ENCODE measurements at regions not wholly inside any gene's neighbourhood (a gene's known extent, or its start where the extent isn't known, plus 50 kb on each side); places are given as distances from the start of the nearest gene placed in this dataset.
"Not testable (repeated sequence)": the region's sequence is repeated elsewhere in the genome, so short reads cannot be mapped to it uniquely, and the experiment has no call there.

DNA sequence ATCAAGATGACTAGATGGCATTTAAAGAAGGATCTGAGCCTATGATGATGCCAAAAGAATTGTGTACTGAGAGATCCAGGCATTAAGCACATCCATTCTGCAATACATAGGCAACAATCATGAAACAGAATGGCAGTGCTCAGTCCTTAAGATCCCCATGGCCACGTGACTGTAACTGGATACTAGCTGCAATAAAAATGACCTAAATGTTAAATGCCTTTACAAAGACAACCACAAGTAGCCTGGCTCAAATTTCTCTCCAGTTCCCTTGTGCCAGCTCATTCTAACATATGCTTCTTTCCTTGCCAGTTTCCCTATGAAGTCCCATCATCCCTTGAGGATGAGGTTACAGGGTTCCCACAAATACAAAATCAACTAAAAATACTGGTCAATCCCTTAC is 148.3 kb upstream of the GHR start:
- Histone ChIP-seq H3K27ac (ENCODE audit: low read depth, low read length) (no peak overlapping the region), H2AFZ (ENCODE audit: low read length, unreplicated experiment) (no peak overlapping the region), H3K4me3 (ENCODE audit: low read depth, low read length) (no peak overlapping the region), H3K79me2 (ENCODE audit: control insufficient read depth, insufficient read depth, low read length, unreplicated experiment) (no peaks in the 10 kb centered on the region), H3K36me3 (ENCODE audit: insufficient read depth, low read length) (no peaks in the 10 kb centered on the region), H3K27me3 (ENCODE audit: insufficient read depth, low read length) (no peaks in the 10 kb centered on the region), H3K4me1 (ENCODE audit: control insufficient read depth, insufficient read depth, low read length, unreplicated experiment) (no peaks in the 10 kb centered on the region)

DNA sequence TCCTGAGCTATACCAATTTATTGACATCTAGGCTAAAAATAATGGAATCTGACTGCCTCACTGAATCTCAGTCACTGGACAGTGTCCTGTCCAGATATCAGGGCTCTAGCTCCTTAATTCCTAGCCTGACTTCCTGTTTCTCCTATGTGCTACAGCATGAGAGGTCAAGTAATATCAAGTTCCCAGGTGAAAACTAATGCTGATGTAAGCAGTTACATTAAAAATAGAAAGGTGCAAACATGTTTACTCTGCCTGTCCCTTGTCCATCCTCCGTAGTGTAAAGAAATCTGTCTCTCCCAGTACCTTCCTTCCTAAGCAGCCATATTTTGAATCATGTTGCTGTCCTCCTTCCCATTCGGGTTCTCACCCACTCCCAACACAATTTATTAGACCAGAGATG is 145.9 kb upstream of the GHR start:
- H3K79me2 ChIP-seq (ENCODE audit: control insufficient read depth, insufficient read depth, low read length, unreplicated experiment) = no peaks in the 10 kb centered on the region
- H3K27ac ChIP-seq (ENCODE audit: low read depth, low read length) = no peak overlapping the region
- no peaks in the 10 kb centered on the region for H3K36me3 ChIP-seq (ENCODE audit: insufficient read depth, low read length)
- no peaks in the 10 kb centered on the region for H3K4me1 ChIP-seq (ENCODE audit: control insufficient read depth, insufficient read depth, low read length, unreplicated experiment)
- no peak overlapping the region for H2AFZ ChIP-seq (ENCODE audit: low read length, unreplicated experiment)
- no peaks in the 10 kb centered on the region for H3K27me3 ChIP-seq (ENCODE audit: insufficient read depth, low read length)
- H3K4me3 ChIP-seq (ENCODE audit: low read depth, low read length) = no peak overlapping the region

DNA sequence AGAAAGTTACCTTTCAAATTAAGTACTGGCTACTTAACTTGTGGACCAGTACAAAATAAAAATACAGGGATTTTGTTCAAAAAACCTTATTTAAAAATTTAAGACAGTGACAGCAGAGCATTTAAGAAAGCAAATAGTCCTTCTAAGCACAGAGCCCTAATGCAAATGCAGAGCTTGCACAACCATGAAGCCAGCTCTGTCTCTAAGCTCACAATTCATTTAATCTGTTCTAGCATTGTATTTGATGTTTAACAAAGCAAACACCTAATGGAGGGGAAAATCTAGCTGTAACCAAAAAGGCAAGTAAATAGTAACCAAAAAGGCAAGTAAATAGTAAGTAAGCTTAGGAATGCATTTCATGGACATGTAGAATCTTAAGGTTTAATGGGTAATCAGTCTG is 138.7 kb upstream of the GHR start:
- Histone ChIP-seq H3K79me2 (ENCODE audit: control insufficient read depth, insufficient read depth, low read length, unreplicated experiment) (no peaks in the 10 kb centered on the region), H3K4me1 (ENCODE audit: control insufficient read depth, insufficient read depth, low read length, unreplicated experiment) (no peaks in the 10 kb centered on the region), H3K36me3 (ENCODE audit: insufficient read depth, low read length) (no peaks in the 10 kb centered on the region), H2AFZ (ENCODE audit: low read length, unreplicated experiment) (no peak overlapping the region), H3K27me3 (ENCODE audit: insufficient read depth, low read length) (no peaks in the 10 kb centered on the region), H3K4me3 (ENCODE audit: low read depth, low read length) (no peak overlapping the region), H3K27ac (ENCODE audit: low read depth, low read length) (no peak overlapping the region)

DNA sequence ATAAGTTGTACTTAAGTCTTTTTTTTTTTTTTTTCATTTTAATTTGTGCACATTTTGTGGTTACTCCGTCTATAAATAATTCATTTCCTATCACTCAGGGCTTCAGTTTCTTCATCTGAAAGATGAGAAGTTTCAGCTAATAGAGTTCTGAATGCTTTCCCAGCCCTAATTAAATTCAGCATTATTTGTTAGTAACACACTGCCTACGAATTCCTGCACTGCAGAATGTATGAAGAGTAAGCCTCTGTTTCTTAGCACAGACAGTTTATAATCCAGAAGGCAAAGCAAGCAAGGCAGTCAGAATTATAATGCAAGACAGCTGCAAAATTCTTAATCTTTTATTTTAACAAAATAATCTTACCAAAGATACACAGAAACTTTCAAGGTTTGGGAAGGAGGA is 138.0 kb upstream of the GHR start:
- no peak overlapping the region for H2AFZ ChIP-seq (ENCODE audit: low read length, unreplicated experiment)
- H3K4me1 ChIP-seq (ENCODE audit: control insufficient read depth, insufficient read depth, low read length, unreplicated experiment) = no peaks in the 10 kb centered on the region
- H3K27ac ChIP-seq (ENCODE audit: low read depth, low read length) = no peak overlapping the region
- H3K4me3 ChIP-seq (ENCODE audit: low read depth, low read length) = no peak overlapping the region
- H3K27me3 ChIP-seq (ENCODE audit: insufficient read depth, low read length) = no peaks in the 10 kb centered on the region
- H3K79me2 ChIP-seq (ENCODE audit: control insufficient read depth, insufficient read depth, low read length, unreplicated experiment) = no peaks in the 10 kb centered on the region
- H3K36me3 ChIP-seq (ENCODE audit: insufficient read depth, low read length) = no peaks in the 10 kb centered on the region

DNA sequence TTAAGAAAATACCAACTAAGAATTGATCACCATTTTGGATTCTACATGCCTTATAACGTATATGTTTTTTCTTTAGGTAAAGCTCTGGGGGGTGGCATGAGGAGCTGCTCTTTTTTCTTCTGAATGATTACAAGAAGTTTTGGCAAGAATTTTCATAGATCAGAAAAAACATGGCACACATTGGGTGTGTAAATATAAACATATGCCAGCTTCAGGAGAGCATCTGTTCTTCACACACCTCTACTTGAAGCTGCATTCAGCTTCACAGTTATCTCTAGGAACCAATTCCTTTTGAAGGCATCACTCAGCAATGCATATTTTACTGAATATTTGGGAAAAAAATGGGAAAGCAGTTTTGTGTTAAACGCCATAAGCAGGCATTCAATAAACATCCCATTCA is 122.7 kb upstream of the GHR start:
- no peak overlapping the region for H3K4me3 ChIP-seq (ENCODE audit: low read depth, low read length)
- no peaks in the 10 kb centered on the region for H3K36me3 ChIP-seq (ENCODE audit: insufficient read depth, low read length)
- H2AFZ ChIP-seq (ENCODE audit: low read length, unreplicated experiment) = no peak overlapping the region
- no peaks in the 10 kb centered on the region for H3K79me2 ChIP-seq (ENCODE audit: control insufficient read depth, insufficient read depth, low read length, unreplicated experiment)
- H3K4me1 ChIP-seq (ENCODE audit: control insufficient read depth, insufficient read depth, low read length, unreplicated experiment) = peaks cover 18% of the 10 kb centered on the region
- no peak overlapping the region for H3K27ac ChIP-seq (ENCODE audit: low read depth, low read length)
- no peaks in the 10 kb centered on the region for H3K27me3 ChIP-seq (ENCODE audit: insufficient read depth, low read length)

DNA sequence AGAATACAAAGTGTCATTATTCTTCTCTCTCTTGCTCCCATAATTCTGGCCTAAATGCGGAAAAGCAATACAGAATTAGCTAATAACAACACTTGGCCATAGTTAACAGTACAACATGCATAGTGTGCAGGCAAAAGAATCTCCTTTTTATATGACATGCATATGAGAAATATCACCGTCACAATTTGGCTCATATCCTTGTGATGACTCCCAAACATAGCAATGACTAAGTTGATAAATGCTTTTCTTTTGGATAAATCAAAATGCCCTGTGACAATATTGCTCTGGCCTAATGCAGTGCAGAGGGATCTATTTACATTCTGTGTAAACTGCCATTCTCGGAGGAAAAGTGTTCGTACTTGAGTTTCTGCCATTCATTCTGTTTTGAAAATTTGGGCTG is 121.9 kb upstream of the GHR start:
- H3K4me1 ChIP-seq (ENCODE audit: control insufficient read depth, insufficient read depth, low read length, unreplicated experiment) = peaks cover 18% of the 10 kb centered on the region
- H3K27me3 ChIP-seq (ENCODE audit: insufficient read depth, low read length) = no peaks in the 10 kb centered on the region
- no peaks in the 10 kb centered on the region for H3K79me2 ChIP-seq (ENCODE audit: control insufficient read depth, insufficient read depth, low read length, unreplicated experiment)
- H3K27ac ChIP-seq (ENCODE audit: low read depth, low read length) = peak overlapping the region; percentile 49
- no peaks in the 10 kb centered on the region for H3K36me3 ChIP-seq (ENCODE audit: insufficient read depth, low read length)
- H2AFZ ChIP-seq (ENCODE audit: low read length, unreplicated experiment) = peak overlapping the region; percentile 36
- H3K4me3 ChIP-seq (ENCODE audit: low read depth, low read length) = 0 out of 2 replicates have a peak overlapping the region, but pooled peaks have one; percentile 13

DNA sequence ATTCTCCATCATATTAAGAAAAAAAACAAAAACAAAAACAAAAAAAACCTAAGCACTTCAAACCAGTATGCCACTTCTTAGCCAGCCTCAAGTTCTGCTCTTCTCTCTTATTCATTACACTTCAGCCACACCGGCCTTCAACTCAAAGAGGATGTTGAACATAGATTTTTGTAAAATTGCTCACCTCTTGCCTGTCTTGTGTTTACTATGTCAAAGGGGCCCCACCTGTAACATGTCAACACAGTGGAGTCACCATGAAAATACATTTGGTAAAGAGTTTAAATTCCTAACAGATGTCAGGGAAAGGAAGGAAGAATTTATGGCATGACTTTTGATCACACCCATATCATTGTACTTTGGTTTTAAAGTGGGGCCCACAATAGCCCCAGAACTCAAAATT is 121.1 kb upstream of the GHR start:
- Histone ChIP-seq H3K36me3 (ENCODE audit: insufficient read depth, low read length) (no peaks in the 10 kb centered on the region), H3K4me1 (ENCODE audit: control insufficient read depth, insufficient read depth, low read length, unreplicated experiment) (peaks cover 18% of the 10 kb centered on the region), H3K27me3 (ENCODE audit: insufficient read depth, low read length) (no peaks in the 10 kb centered on the region), H3K27ac (ENCODE audit: low read depth, low read length) (peak overlapping the region; percentile 49), H3K4me3 (ENCODE audit: low read depth, low read length) (no peak overlapping the region), H3K79me2 (ENCODE audit: control insufficient read depth, insufficient read depth, low read length, unreplicated experiment) (no peaks in the 10 kb centered on the region), H2AFZ (ENCODE audit: low read length, unreplicated experiment) (peak overlapping the region; percentile 36)

DNA sequence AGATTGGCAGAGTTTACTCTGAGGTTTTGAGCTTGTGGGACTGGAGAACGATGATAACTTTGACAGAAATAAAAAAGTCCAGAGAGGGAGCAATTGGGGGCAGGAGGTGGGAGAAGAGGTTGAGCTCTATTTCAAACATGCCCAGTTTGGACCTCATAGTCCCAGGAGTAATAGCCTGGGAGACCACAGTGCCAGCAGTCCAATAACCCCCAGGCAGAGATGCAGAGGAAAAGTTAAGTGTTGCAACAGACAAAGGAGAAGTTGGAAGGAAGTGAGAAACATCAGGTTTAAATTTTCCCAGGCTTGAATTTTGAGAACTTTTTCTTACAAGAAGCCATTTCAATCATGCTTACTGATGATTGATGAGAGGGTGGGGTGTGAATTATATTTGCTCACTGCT is 117.0 kb upstream of the GHR start:
- Histone ChIP-seq H3K27ac (ENCODE audit: low read depth, low read length) (no peak overlapping the region), H3K36me3 (ENCODE audit: insufficient read depth, low read length) (no peaks in the 10 kb centered on the region), H2AFZ (ENCODE audit: low read length, unreplicated experiment) (no peak overlapping the region), H3K79me2 (ENCODE audit: control insufficient read depth, insufficient read depth, low read length, unreplicated experiment) (no peaks in the 10 kb centered on the region), H3K4me1 (ENCODE audit: control insufficient read depth, insufficient read depth, low read length, unreplicated experiment) (peaks cover 13% of the 10 kb centered on the region), H3K27me3 (ENCODE audit: insufficient read depth, low read length) (no peaks in the 10 kb centered on the region), H3K4me3 (ENCODE audit: low read depth, low read length) (no peak overlapping the region)

DNA sequence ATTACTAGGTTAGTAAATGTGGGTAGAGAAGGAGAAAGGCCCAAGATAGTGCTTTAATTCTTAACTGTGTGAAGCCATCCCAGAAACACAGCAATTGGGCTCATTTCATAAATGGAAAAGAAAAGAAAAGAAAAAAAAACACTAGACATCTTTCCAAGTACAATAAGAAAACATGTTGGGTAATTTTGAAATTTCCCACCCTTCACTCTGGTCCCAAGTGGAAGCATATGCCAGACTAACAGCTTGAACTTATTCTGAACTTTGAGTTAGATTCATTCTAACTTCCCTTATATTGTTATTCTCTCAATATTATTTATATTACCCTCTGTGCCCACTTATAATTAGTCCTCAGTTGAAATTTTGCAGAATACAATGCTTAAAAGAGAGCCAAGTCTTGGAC is 113.4 kb upstream of the GHR start:
- H3K4me3 ChIP-seq (ENCODE audit: low read depth, low read length) = no peak overlapping the region
- H3K79me2 ChIP-seq (ENCODE audit: control insufficient read depth, insufficient read depth, low read length, unreplicated experiment) = no peaks in the 10 kb centered on the region
- H3K36me3 ChIP-seq (ENCODE audit: insufficient read depth, low read length) = no peaks in the 10 kb centered on the region
- no peak overlapping the region for H2AFZ ChIP-seq (ENCODE audit: low read length, unreplicated experiment)
- no peak overlapping the region for H3K27ac ChIP-seq (ENCODE audit: low read depth, low read length)
- no peaks in the 10 kb centered on the region for H3K27me3 ChIP-seq (ENCODE audit: insufficient read depth, low read length)
- no peaks in the 10 kb centered on the region for H3K4me1 ChIP-seq (ENCODE audit: control insufficient read depth, insufficient read depth, low read length, unreplicated experiment)

DNA sequence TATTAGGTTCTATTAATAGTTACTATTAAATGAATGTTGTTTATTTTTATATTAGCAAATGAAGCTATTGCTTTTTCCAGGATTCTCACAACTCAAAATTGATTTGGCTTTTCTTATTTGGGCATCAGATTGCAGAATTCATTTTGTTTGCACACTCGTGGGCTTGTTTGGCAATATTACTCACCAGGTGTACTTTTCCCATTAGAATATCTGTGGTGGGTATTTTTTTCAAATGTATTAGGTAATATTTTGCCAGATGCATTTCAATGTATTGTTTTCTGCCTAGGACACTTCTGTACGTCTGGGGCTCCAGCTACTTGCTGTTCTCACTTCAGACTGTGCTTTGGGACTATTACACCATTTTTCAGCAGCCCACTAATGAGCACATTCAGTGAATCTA is 108.0 kb upstream of the GHR start:
- Histone ChIP-seq H3K27me3 (ENCODE audit: insufficient read depth, low read length) (no peaks in the 10 kb centered on the region), H3K27ac (ENCODE audit: low read depth, low read length) (no peak overlapping the region), H2AFZ (ENCODE audit: low read length, unreplicated experiment) (no peak overlapping the region), H3K4me3 (ENCODE audit: low read depth, low read length) (no peak overlapping the region), H3K36me3 (ENCODE audit: insufficient read depth, low read length) (no peaks in the 10 kb centered on the region), H3K4me1 (ENCODE audit: control insufficient read depth, insufficient read depth, low read length, unreplicated experiment) (no peaks in the 10 kb centered on the region), H3K79me2 (ENCODE audit: control insufficient read depth, insufficient read depth, low read length, unreplicated experiment) (no peaks in the 10 kb centered on the region)

DNA sequence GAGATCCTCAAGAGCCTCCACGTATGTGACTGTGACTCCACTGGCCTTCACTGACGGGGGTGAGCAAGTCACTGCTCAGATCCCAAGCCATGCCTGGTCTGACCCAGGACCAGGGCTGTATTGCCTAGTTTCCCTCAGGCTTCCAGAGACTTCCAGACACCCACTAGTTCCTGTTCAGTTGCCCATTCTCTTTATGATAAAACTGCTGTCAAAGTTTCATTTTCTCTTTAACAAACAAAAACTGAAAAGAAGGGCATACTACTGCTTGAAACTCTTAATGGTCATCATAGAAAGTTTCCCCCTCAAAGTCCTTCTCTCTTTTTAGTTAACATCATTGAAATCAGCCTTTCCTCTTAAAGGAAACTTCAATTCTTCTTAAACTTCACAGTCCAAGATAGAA is 105.7 kb upstream of the GHR start:
- Histone ChIP-seq H3K79me2 (ENCODE audit: control insufficient read depth, insufficient read depth, low read length, unreplicated experiment) (no peaks in the 10 kb centered on the region), H3K27ac (ENCODE audit: low read depth, low read length) (no peak overlapping the region), H3K4me3 (ENCODE audit: low read depth, low read length) (no peak overlapping the region), H3K4me1 (ENCODE audit: control insufficient read depth, insufficient read depth, low read length, unreplicated experiment) (no peaks in the 10 kb centered on the region), H3K27me3 (ENCODE audit: insufficient read depth, low read length) (no peaks in the 10 kb centered on the region), H3K36me3 (ENCODE audit: insufficient read depth, low read length) (no peaks in the 10 kb centered on the region), H2AFZ (ENCODE audit: low read length, unreplicated experiment) (no peak overlapping the region)

DNA sequence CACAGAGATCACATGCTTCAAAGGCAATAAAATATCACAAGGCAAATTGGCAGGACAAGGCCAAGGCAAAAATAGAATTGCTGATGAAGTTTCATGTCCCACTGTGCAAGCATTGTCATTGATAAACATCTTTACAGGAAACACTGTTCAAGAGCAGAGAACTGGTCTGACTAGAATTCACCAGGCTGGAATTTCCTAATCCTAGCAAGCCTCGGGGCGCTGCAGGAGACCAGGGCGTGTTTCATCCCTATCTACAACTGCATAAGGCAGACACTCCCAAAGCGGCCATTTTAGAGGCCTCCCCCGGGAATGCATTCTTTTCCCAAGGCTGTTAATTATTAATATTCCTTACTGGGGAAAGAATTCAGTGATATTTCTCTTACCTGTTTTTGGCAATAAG is 103.7 kb upstream of the GHR start:
- not testable (repeated sequence) for H3K27ac ChIP-seq (ENCODE audit: low read depth, low read length); H3K36me3 ChIP-seq (ENCODE audit: insufficient read depth, low read length); H3K4me3 ChIP-seq (ENCODE audit: low read depth, low read length); H3K27me3 ChIP-seq (ENCODE audit: insufficient read depth, low read length); H3K4me1 ChIP-seq (ENCODE audit: control insufficient read depth, insufficient read depth, low read length, unreplicated experiment); H2AFZ ChIP-seq (ENCODE audit: low read length, unreplicated experiment); H3K79me2 ChIP-seq (ENCODE audit: control insufficient read depth, insufficient read depth, low read length, unreplicated experiment)

Data from ACC112 (cell line).